B cell (primary cell): ENCODE measurements at regions not wholly inside any gene's neighbourhood (a gene's known extent, or its start where the extent isn't known, plus 50 kb on each side); places are given as distances from the start of the nearest gene placed in this dataset.

Source experiments
- CTCF ChIP-seq: fragments of 200-600 bp; IDR thresholded peaks from one replicate; pipeline ENCODE4 v1.8.0; 2022; ENCODE audit warnings: antibody characterized with exemption, mild to moderate bottlenecking
- EZH2 ChIP-seq: IDR thresholded peaks from 2 replicates; pipeline ENCODE4 v1.6.1; 2012; ENCODE audit warnings: borderline replicate concordance, low read depth, mild to moderate bottlenecking, moderate library complexity, low read length; ENCODE audit not compliant: insufficient read depth, poor library complexity, severe bottlenecking

- TF ChIP-seq CTCF (no peak), EZH2 (no peak)
Observed at GRCh38 chr4:19193274-19193981, 1058.3 kb upstream of the SLIT2 start.
